Glutamatergic neuron (in vitro differentiated cells): ENCODE measurements at regions not wholly inside any gene's neighbourhood (a gene's known extent, or its start where the extent isn't known, plus 50 kb on each side); places are given as distances from the start of the nearest gene placed in this dataset.
A peak's percentile ranks its signal among the peaks of the same experiment; 100 is the strongest.

ENCODE experiments used
- DNase-seq: peaks from one replicate; pipeline ENCODE4 v3.0.0; 2022
- H3K27ac Mint-ChIP-seq: one replicate; pipeline ENCODE4 v1.8.0; 2020; ENCODE audit warnings: mild to moderate bottlenecking, mixed read lengths, inconsistent platforms; ENCODE audit not compliant: unreplicated experiment
- H3K27me3 Mint-ChIP-seq: one replicate; pipeline ENCODE4 v1.8.0; 2020; ENCODE audit warnings: mild to moderate bottlenecking, moderate library complexity, mixed read lengths, inconsistent platforms; ENCODE audit not compliant: unreplicated experiment
- H3K36me3 Mint-ChIP-seq: one replicate; pipeline ENCODE4 v1.8.0; 2020; ENCODE audit warnings: mild to moderate bottlenecking, mixed read lengths, inconsistent platforms; ENCODE audit not compliant: unreplicated experiment
- H3K4me1 Mint-ChIP-seq: one replicate; pipeline ENCODE4 v1.8.0; 2020; ENCODE audit warnings: mild to moderate bottlenecking, low read depth, mixed read lengths, inconsistent platforms; ENCODE audit not compliant: unreplicated experiment
- H3K4me3 Mint-ChIP-seq: one replicate; pipeline ENCODE4 v1.8.0; 2020; ENCODE audit warnings: mild to moderate bottlenecking, mixed read lengths, inconsistent platforms; ENCODE audit not compliant: unreplicated experiment
- H3K9me3 Mint-ChIP-seq: one replicate; pipeline ENCODE4 v1.8.0; 2020; ENCODE audit warnings: mild to moderate bottlenecking, moderate library complexity, mixed read lengths, inconsistent platforms; ENCODE audit not compliant: unreplicated experiment
- TF ChIP-seq, protein P1 (sequence below): fragments of 200-600 bp; sonication (generic); IDR thresholded peaks from one replicate; pipeline ENCODE4 v1.5.0; 2021; ENCODE audit not compliant: partially characterized antibody, unreplicated experiment

DNA sequence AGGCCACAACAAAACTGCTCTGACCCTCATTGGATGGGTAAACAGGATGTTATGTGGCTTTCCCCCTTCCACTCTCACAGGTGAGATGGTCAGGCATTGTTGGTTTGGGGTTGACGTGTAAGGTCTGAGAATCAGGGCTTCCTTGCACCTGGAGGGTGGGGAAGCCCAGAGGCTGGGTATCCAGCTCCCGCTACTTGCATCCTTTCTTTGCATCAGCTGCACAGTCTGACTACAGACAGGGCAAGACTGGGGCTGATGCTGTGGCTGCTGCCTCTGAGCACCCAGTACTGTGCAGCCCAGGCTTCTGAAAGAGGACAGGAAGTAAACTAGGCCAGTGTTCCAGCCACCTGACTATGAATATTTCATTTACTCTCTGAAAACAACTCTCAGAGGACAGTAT, 58.0 kb upstream of the ATP2B2 start:
- H3K27me3 Mint-ChIP-seq: peaks cover 8% of the 10 kb centered on the region

DNA sequence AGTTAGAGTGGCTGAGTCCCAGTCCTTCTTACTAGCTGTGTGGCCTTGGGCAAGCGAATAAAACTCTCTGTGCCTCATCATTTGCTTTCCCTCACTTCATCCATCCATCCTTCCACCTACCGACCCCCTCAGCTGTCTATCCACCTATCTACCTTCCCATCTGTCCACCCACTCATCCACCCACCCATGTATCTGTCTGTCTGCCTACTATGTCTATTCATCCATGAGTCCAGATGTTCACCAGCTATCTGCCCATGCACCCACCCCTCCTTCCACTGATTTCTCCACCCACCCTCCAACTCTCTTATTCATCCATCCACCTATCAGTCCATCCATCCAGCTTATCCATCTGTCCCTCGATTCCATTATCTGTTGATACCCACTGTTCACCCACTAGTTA, 60.4 kb upstream of the ATP2B2 start:
- TF ChIP-seq, protein P1, sequence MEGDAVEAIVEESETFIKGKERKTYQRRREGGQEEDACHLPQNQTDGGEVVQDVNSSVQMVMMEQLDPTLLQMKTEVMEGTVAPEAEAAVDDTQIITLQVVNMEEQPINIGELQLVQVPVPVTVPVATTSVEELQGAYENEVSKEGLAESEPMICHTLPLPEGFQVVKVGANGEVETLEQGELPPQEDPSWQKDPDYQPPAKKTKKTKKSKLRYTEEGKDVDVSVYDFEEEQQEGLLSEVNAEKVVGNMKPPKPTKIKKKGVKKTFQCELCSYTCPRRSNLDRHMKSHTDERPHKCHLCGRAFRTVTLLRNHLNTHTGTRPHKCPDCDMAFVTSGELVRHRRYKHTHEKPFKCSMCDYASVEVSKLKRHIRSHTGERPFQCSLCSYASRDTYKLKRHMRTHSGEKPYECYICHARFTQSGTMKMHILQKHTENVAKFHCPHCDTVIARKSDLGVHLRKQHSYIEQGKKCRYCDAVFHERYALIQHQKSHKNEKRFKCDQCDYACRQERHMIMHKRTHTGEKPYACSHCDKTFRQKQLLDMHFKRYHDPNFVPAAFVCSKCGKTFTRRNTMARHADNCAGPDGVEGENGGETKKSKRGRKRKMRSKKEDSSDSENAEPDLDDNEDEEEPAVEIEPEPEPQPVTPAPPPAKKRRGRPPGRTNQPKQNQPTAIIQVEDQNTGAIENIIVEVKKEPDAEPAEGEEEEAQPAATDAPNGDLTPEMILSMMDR: no peak
- Mint-ChIP-seq H3K27ac (peak overlapping the region; percentile 20), H3K9me3 (no peaks in the 10 kb centered on the region), H3K4me3 (no peak overlapping the region), H3K4me1 (peaks cover 1% of the 10 kb centered on the region), H3K27me3 (peaks cover 8% of the 10 kb centered on the region), H3K36me3 (peaks cover 10% of the 10 kb centered on the region)
- DNase-seq: no peak

More for the DNA sequence above, 58.0 kb upstream of the ATP2B2 start:
- Mint-ChIP-seq H3K4me3 (no peak overlapping the region), H3K27ac (no peak overlapping the region), H3K36me3 (peaks cover 10% of the 10 kb centered on the region), H3K9me3 (no peaks in the 10 kb centered on the region), H3K4me1 (peaks cover 14% of the 10 kb centered on the region)
- TF ChIP-seq, protein P1: no peak
- DNase-seq: no peak

GRCh38 chr3:10566451-10566850, 61.1 kb upstream of the ATP2B2 start:
- no peak for DNase-seq
- no peak overlapping the region for H3K4me3 Mint-ChIP-seq
- H3K27ac Mint-ChIP-seq: no peak overlapping the region
- peaks cover 6% of the 10 kb centered on the region for H3K27me3 Mint-ChIP-seq
- TF ChIP-seq, protein P1: no peak
- peaks cover 1% of the 10 kb centered on the region for H3K4me1 Mint-ChIP-seq
- H3K9me3 Mint-ChIP-seq: no peaks in the 10 kb centered on the region
- H3K36me3 Mint-ChIP-seq: peaks cover 4% of the 10 kb centered on the region

DNA sequence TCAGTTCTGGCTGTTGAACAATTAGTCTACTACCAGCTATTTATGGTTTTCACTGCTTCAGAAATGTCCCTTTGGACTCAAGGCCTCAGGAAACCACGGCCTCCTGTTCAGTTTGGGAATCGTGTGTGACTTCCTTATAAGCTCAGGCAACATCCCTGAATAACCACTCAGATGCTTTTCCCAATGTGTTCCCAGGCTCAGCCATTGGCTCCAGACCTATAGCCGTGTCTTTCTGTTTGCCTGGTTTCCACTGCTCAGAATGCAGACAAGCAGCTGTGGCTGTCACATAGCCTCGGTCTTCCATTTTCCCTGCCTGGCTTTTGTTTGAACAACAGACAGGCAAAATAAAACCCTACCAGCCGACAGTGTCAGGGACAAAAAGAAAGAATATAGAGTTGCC, 63.2 kb upstream of the ATP2B2 start:
- TF ChIP-seq, protein P1: no peak
- H3K36me3 Mint-ChIP-seq: no peaks in the 10 kb centered on the region
- no peak for DNase-seq
- H3K27me3 Mint-ChIP-seq: peaks cover 10% of the 10 kb centered on the region
- peaks cover 11% of the 10 kb centered on the region for H3K4me1 Mint-ChIP-seq
- H3K9me3 Mint-ChIP-seq: no peaks in the 10 kb centered on the region
- H3K27ac Mint-ChIP-seq: no peak overlapping the region
- H3K4me3 Mint-ChIP-seq: no peak overlapping the region

GRCh38 chr3:10570196-10570946, 65.0 kb upstream of the ATP2B2 start:
- H3K9me3 Mint-ChIP-seq: peaks cover 6% of the 10 kb centered on the region
- peaks cover 26% of the 10 kb centered on the region for H3K4me1 Mint-ChIP-seq
- TF ChIP-seq, protein P1: no peak
- no peak overlapping the region for H3K27ac Mint-ChIP-seq
- no peak overlapping the region for H3K4me3 Mint-ChIP-seq
- no peaks in the 10 kb centered on the region for H3K36me3 Mint-ChIP-seq
- peaks cover 17% of the 10 kb centered on the region for H3K27me3 Mint-ChIP-seq
- no peak for DNase-seq
